Naive thymus-derived CD4-positive, alpha-beta T cell (primary cell): ENCODE measurements at regions not wholly inside any gene's neighbourhood (a gene's known extent, or its start where the extent isn't known, plus 50 kb on each side); places are given as distances from the start of the nearest gene placed in this dataset.

Experiments
- ATAC-seq: fragments of 150-1000 bp; cut with Tn5 transposase; 2 replicates; pipeline ENCODE4 v1.10.0; 2021; ENCODE audit warnings: mild to moderate bottlenecking, moderate library complexity
- CTCF ChIA-PET: fragments of 350-600 bp; sonication (Branson Sonifier 250); formaldehyde crosslinking; loops from one replicate; lab custom pipeline; 2021; ENCODE audit warnings: antibody characterized with exemption; lab: Charles Lee
- POLR2A ChIA-PET: fragments of 350-600 bp; sonication (Branson Sonifier 250); formaldehyde crosslinking; loops from one replicate; lab custom pipeline; 2021; ENCODE audit warnings: antibody characterized with exemption, inconsistent platforms; lab: Charles Lee
- DNase-seq, 9 donors: peaks; one replicate each; pipeline versions ENCODE4 v3.0.0 to v3.0.0-alpha.2; 2020 to 2022; ENCODE audit warnings: mixed read lengths in 1 of 9
- H3K27ac ChIP-seq: one replicate; pipeline ENCODE4 v1.7.0; 2013; ENCODE audit warnings: mild to moderate bottlenecking, low read depth, low read length, moderate library complexity
- H3K27me3 ChIP-seq, 2 donors: one replicate each; pipeline ENCODE4 v1.7.0; 2013; ENCODE audit warnings: low read length in 2 of 2, mild to moderate bottlenecking in 2 of 2, moderate library complexity in 2 of 2; ENCODE audit not compliant: control insufficient read depth in 2 of 2, insufficient read depth in 2 of 2
- H3K36me3 ChIP-seq, 3 experiments: 1 replicate in 2 of 3; 2 replicates in 1 of 3; pipeline ENCODE4 v1.7.0; 2013; ENCODE audit warnings: low read length in 3 of 3, mild to moderate bottlenecking in 3 of 3, moderate library complexity in 1 of 3; ENCODE audit not compliant: insufficient read depth in 3 of 3, control insufficient read depth in 2 of 3
- H3K4me1 ChIP-seq, 2 donors: one replicate each; pipeline ENCODE4 v1.7.0; 2013; ENCODE audit warnings: low read length in 2 of 2, mild to moderate bottlenecking in 2 of 2, moderate library complexity in 1 of 2; ENCODE audit not compliant: control insufficient read depth in 2 of 2, insufficient read depth in 2 of 2
- H3K4me3 ChIP-seq: 2 replicates; pipeline ENCODE4 v1.7.0; 2013; ENCODE audit warnings: mild to moderate bottlenecking, low read length
- H3K9me3 ChIP-seq, 3 experiments: 1 replicate in 2 of 3; 2 replicates in 1 of 3; pipeline ENCODE4 v1.7.0; 2013; ENCODE audit warnings: low read length in 3 of 3; ENCODE audit not compliant: control insufficient read depth in 2 of 3
- H3K27ac Mint-ChIP-seq, 9 donors: one replicate each; pipeline ENCODE4 v1.8.0; 2020 to 2022; ENCODE audit warnings: mixed read lengths in 9 of 9, mild to moderate bottlenecking in 8 of 9, moderate library complexity in 5 of 9, inconsistent platforms in 2 of 9
- H3K27me3 Mint-ChIP-seq, 5 donors: one replicate each; pipeline ENCODE4 v1.8.0; 2021 to 2022; ENCODE audit warnings: mixed read lengths in 5 of 5, mild to moderate bottlenecking in 1 of 5
- H3K36me3 Mint-ChIP-seq, 5 donors: one replicate each; pipeline ENCODE4 v1.8.0; 2020 to 2022; ENCODE audit warnings: mixed read lengths in 5 of 5, mild to moderate bottlenecking in 3 of 5, inconsistent platforms in 1 of 5
- H3K4me1 Mint-ChIP-seq, 7 donors: one replicate each; pipeline ENCODE4 v1.8.0; 2020 to 2022; ENCODE audit warnings: mixed read lengths in 7 of 7, mild to moderate bottlenecking in 3 of 7, inconsistent platforms in 1 of 7
- H3K4me3 Mint-ChIP-seq, 10 donors: one replicate each; pipeline ENCODE4 v1.8.0; 2020 to 2022; ENCODE audit warnings: mild to moderate bottlenecking in 10 of 10, mixed read lengths in 10 of 10, moderate library complexity in 6 of 10, inconsistent platforms in 2 of 10
- H3K9me3 Mint-ChIP-seq, 11 donors: one replicate each; pipeline ENCODE4 v1.8.0; 2020 to 2022; ENCODE audit warnings: mixed read lengths in 11 of 11, mild to moderate bottlenecking in 4 of 11, inconsistent platforms in 1 of 11, moderate library complexity in 1 of 11
- intact Hi-C, 2 donors: fragments of 100-400 bp; cut with micrococcal nuclease; formaldehyde crosslinking; loops; one replicate each; pipeline ENCODE4 v1.15.1; 2023

- CTCF ChIA-PET: no interaction called here
- Mint-ChIP-seq H3K4me1 (no peaks in the 10 kb centered on the region), H3K36me3 (no peaks in the 10 kb centered on the region), H3K4me3 (no peak overlapping the region), H3K27ac (no peak overlapping the region), H3K27me3 (no peaks in the 10 kb centered on the region), H3K9me3 (peaks cover 0 to 5% (median 0%) of the 10 kb centered on the region in 11 donors)
- no peaks in the 10 kb centered on the region for H3K9me3 ChIP-seq
- H3K4me3 ChIP-seq: no peak overlapping the region
- no peak overlapping the region for H3K27ac ChIP-seq
- no peaks in the 10 kb centered on the region for H3K36me3 ChIP-seq
- ATAC-seq: no peak
- POLR2A ChIA-PET: no interaction called here
- intact Hi-C loops: no loop called here
- no peaks in the 10 kb centered on the region for H3K4me1 ChIP-seq
- H3K27me3 ChIP-seq: no peaks in the 10 kb centered on the region
- DNase-seq: no peak
These were observed 124.5 kb upstream of the AGA start for GRCh38 chr4:177566691-177567090.

- H3K4me3 Mint-ChIP-seq: no peak overlapping the region
- POLR2A ChIA-PET: no interaction called here
These were observed 126.7 kb upstream of the AGA start for GRCh38 chr4:177568931-177569330.

GRCh38 chr4:177569434-177569833 lies 127.2 kb upstream of the AGA start:
- DNase-seq: no peak
- POLR2A ChIA-PET: no interaction called here
- Histone ChIP-seq H3K4me3 (no peak overlapping the region), H3K4me1 (no peaks in the 10 kb centered on the region), H3K27me3 (no peaks in the 10 kb centered on the region), H3K36me3 (no peaks in the 10 kb centered on the region), H3K27ac (no peak overlapping the region), H3K9me3 (no peaks in the 10 kb centered on the region)
- intact Hi-C loops: no loop called here
- CTCF ChIA-PET: interaction anchor here (0.5 kb wide), 1 partner anchor 13 kb away, joined by 3 read pairs; no protein-coding TSS in a partner anchor
- Mint-ChIP-seq H3K4me3 (no peak overlapping the region), H3K36me3 (no peaks in the 10 kb centered on the region), H3K27me3 (no peaks in the 10 kb centered on the region), H3K27ac (no peak overlapping the region), H3K4me1 (no peaks in the 10 kb centered on the region), H3K9me3 (peaks cover 0 to 5% (median 0%) of the 10 kb centered on the region in 11 donors)
- no peak for ATAC-seq

More at GRCh38 chr4:177568931-177569330, 126.7 kb upstream of the AGA start:
- no peaks in the 10 kb centered on the region for H3K27me3 Mint-ChIP-seq
- Histone ChIP-seq H3K4me1 (no peaks in the 10 kb centered on the region), H3K36me3 (no peaks in the 10 kb centered on the region), H3K9me3 (no peaks in the 10 kb centered on the region), H3K27ac (no peak overlapping the region), H3K27me3 (no peaks in the 10 kb centered on the region), H3K4me3 (no peak overlapping the region)
- intact Hi-C loops: no loop called here
- no peak for ATAC-seq
- CTCF ChIA-PET: interaction anchor here (0.5 kb wide), 1 partner anchor 13 kb away, joined by 3 read pairs; no protein-coding TSS in a partner anchor
- H3K27ac Mint-ChIP-seq: no peak overlapping the region
- H3K36me3 Mint-ChIP-seq: no peaks in the 10 kb centered on the region
- no peaks in the 10 kb centered on the region for H3K4me1 Mint-ChIP-seq
- peaks cover 0 to 5% (median 0%) of the 10 kb centered on the region in 11 donors for H3K9me3 Mint-ChIP-seq
- no peak for DNase-seq

GRCh38 chr4:177573507-177573906 lies 131.3 kb upstream of the AGA start:
- no peaks in the 10 kb centered on the region for H3K4me1 Mint-ChIP-seq
- Histone ChIP-seq H3K9me3 (no peaks in the 10 kb centered on the region), H3K4me1 (no peaks in the 10 kb centered on the region), H3K36me3 (no peaks in the 10 kb centered on the region), H3K4me3 (no peak overlapping the region), H3K27ac (no peak overlapping the region), H3K27me3 (no peaks in the 10 kb centered on the region)
- H3K27me3 Mint-ChIP-seq: peaks cover 0 to 3% (median 0%) of the 10 kb centered on the region in 5 donors
- H3K27ac Mint-ChIP-seq: no peak overlapping the region
- no peak overlapping the region for H3K4me3 Mint-ChIP-seq
- no peaks in the 10 kb centered on the region for H3K36me3 Mint-ChIP-seq
- ATAC-seq (no peak), DNase-seq (no peak)
- H3K9me3 Mint-ChIP-seq: no peaks in the 10 kb centered on the region
- intact Hi-C loops: no loop called here
- POLR2A ChIA-PET: no interaction called here
- CTCF ChIA-PET: no interaction called here

GRCh38 chr4:177574446-177574845 lies 132.2 kb upstream of the AGA start:
- Histone ChIP-seq H3K27me3 (no peaks in the 10 kb centered on the region), H3K27ac (no peak overlapping the region), H3K9me3 (no peaks in the 10 kb centered on the region), H3K4me1 (no peaks in the 10 kb centered on the region), H3K4me3 (no peak overlapping the region), H3K36me3 (no peaks in the 10 kb centered on the region)
- ChIA-PET CTCF (no interaction called here), POLR2A (no interaction called here)
- Mint-ChIP-seq H3K27me3 (peaks cover 0 to 3% (median 0%) of the 10 kb centered on the region in 5 donors), H3K4me1 (no peaks in the 10 kb centered on the region), H3K36me3 (no peaks in the 10 kb centered on the region), H3K9me3 (no peaks in the 10 kb centered on the region), H3K4me3 (no peak overlapping the region), H3K27ac (no peak overlapping the region)
- ATAC-seq (no peak), DNase-seq (no peak)
- intact Hi-C loops: no loop called here

GRCh38 chr4:177579649-177580048 lies 137.4 kb upstream of the AGA start:
- Mint-ChIP-seq H3K9me3 (no peaks in the 10 kb centered on the region), H3K36me3 (no peaks in the 10 kb centered on the region), H3K4me3 (no peak overlapping the region), H3K4me1 (no peaks in the 10 kb centered on the region), H3K27me3 (peaks cover 0 to 3% (median 0%) of the 10 kb centered on the region in 5 donors), H3K27ac (no peak overlapping the region)
- ChIA-PET POLR2A (no interaction called here), CTCF (interaction anchor here (0.7 kb wide), 1 partner anchor 953 kb away, joined by 3 read pairs; no protein-coding TSS in a partner anchor)
- Histone ChIP-seq H3K9me3 (no peaks in the 10 kb centered on the region), H3K27me3 (no peaks in the 10 kb centered on the region), H3K4me1 (no peaks in the 10 kb centered on the region), H3K36me3 (no peaks in the 10 kb centered on the region), H3K27ac (no peak overlapping the region), H3K4me3 (no peak overlapping the region)
- no peak for ATAC-seq
- no peak for DNase-seq
- intact Hi-C loops: no loop called here

- Mint-ChIP-seq H3K4me1 (no peaks in the 10 kb centered on the region), H3K27ac (no peak overlapping the region), H3K27me3 (peaks cover 0 to 1% (median 0%) of the 10 kb centered on the region in 5 donors), H3K36me3 (no peaks in the 10 kb centered on the region), H3K9me3 (no peaks in the 10 kb centered on the region), H3K4me3 (no peak overlapping the region)
- Histone ChIP-seq H3K27ac (no peak overlapping the region), H3K9me3 (no peaks in the 10 kb centered on the region), H3K4me3 (no peak overlapping the region), H3K36me3 (no peaks in the 10 kb centered on the region), H3K27me3 (no peaks in the 10 kb centered on the region), H3K4me1 (no peaks in the 10 kb centered on the region)
- ChIA-PET CTCF (no interaction called here), POLR2A (no interaction called here)
- ATAC-seq (no peak), DNase-seq (no peak)
- intact Hi-C loops: no loop called here
These were observed 140.8 kb upstream of the AGA start for GRCh38 chr4:177582992-177583391.
